Adrenal gland (tissue), 9 donors: ENCODE measurements at regions not wholly inside any gene's neighbourhood (a gene's known extent, or its start where the extent isn't known, plus 50 kb on each side); places are given as distances from the start of the nearest gene placed in this dataset.

Source experiments
- DNase-seq, 7 donors: peaks; one replicate each; pipeline ENCODE4 v3.0.0-alpha.2; 2019 to 2020
- H3K27ac ChIP-seq, 5 donors: fragments of 200-600 bp; sonication (generic) in 4 of 5; 1 replicate in 3 of 5; 2 replicates in 2 of 5; pipeline versions ENCODE4 v1.5.1 to v1.8.0; 2016 to 2020; ENCODE audit warnings: mild to moderate bottlenecking in 1 of 5
- H3K27me3 ChIP-seq: fragments of 200-600 bp; 2 replicates; pipeline ENCODE4 v1.8.0; 2021
- H3K36me3 ChIP-seq, 2 donors: fragments of 200-600 bp; replicated peaks in 1 of 2; 1 replicate in 1 of 2; 2 replicates in 1 of 2; pipeline versions ENCODE4 v1.5.1 to v1.8.0; 2018 to 2022
- H3K4me1 ChIP-seq, 2 donors: fragments of 200-600 bp; replicated peaks in 1 of 2; 1 replicate in 1 of 2; 2 replicates in 1 of 2; pipeline versions ENCODE4 v1.5.1 to v1.8.0; 2018 to 2021
- H3K4me3 ChIP-seq, 4 donors: fragments of 200-600 bp; sonication (generic) in 3 of 4; one replicate each; pipeline ENCODE4 v1.5.1; 2016 to 2018
- H3K9me3 ChIP-seq, 3 donors: fragments of 200-600 bp; sonication (generic) in 1 of 3; replicated peaks in 1 of 3; 1 replicate in 2 of 3; 2 replicates in 1 of 3; pipeline versions ENCODE4 v1.5.1 to v1.8.0; 2016 to 2021
- CTCF ChIP-seq, 6 experiments: fragments of 450-650 bp in 4 of 6; fragments of 200-600 bp in 2 of 6; sonication (generic) in 1 of 6; IDR thresholded peaks; 1 replicate in 5 of 6; 2 replicates in 1 of 6; pipeline versions ENCODE4 v1.5.1 to v1.8.0; 2016 to 2021; ENCODE audit warnings: antibody characterized with exemption in 6 of 6, mild to moderate bottlenecking in 2 of 6, moderate library complexity in 1 of 6
- POLR2A ChIP-seq, 2 donors: fragments of 450-650 bp; IDR thresholded peaks; one replicate each; pipeline ENCODE4 v1.6.1; 2017; ENCODE audit warnings: antibody characterized with exemption in 2 of 2, mild to moderate bottlenecking in 2 of 2, moderate library complexity in 1 of 2
- WGBS, 4 donors: extraction: QIAGEN DNeasy Blood & Tissue Kit in 2 of 4; methylation state at CpG; one replicate each; pipeline versions ENCODE4 v1.1.5 to v1.1.7; 2013 to 2017; 5-methylcytosine and 5-hydroxymethylcytosine counted together
- intact Hi-C, 2 donors: fragments of 100-400 bp; cut with DNase I; formaldehyde crosslinking; loops; one replicate each; pipeline versions ENCODE4 v1.14.1 to v1.15.0; 2022 to 2023
- donor health status: healthy with polysubstance abuse.
- donor health status: Bipolar disorder and iron deficiency.
- donor health status: DM: yes; HTN: yes; CAD: no.
- donor health status: DM: no; HTN: no; CAD: no.
- donor health status: DM: no; HTN: no; CAD: no.

GRCh38 chr14:101074196-101075024 lies 170.9 kb upstream of the RTL1 start:
- WGBS, 4 donors: 73 to 82% (median 77%) methylated on average over 9 to 13 of the region's 13 CpGs
- peak overlapping the region in 1 of 5 donors; percentile 80 for H3K27ac ChIP-seq
- intact Hi-C loops: no loop called here
- TF ChIP-seq POLR2A (IDR thresholded peaks at IDR 0.05) (no peak), CTCF (IDR thresholded peaks at IDR 0.05) (no peak)
- peaks cover 5 to 8% of the 10 kb centered on the region in 2 donors for H3K4me1 ChIP-seq
- H3K36me3 ChIP-seq: peaks cover 0 to 15% of the 10 kb centered on the region in 2 donors
- peak in 3 of 7 donors; percentile 35 to 58 (median 51) for DNase-seq
- peaks cover 11% of the 10 kb centered on the region for H3K27me3 ChIP-seq
- H3K9me3 ChIP-seq: no peaks in the 10 kb centered on the region
- H3K4me3 ChIP-seq: no peak overlapping the region

- Histone ChIP-seq H3K4me3 (no peak overlapping the region), H3K36me3 (peaks cover 0 to 10% of the 10 kb centered on the region in 2 donors), H3K9me3 (no peaks in the 10 kb centered on the region), H3K4me1 (peaks cover 5 to 8% of the 10 kb centered on the region in 2 donors), H3K27me3 (peaks cover 11% of the 10 kb centered on the region), H3K27ac (peak overlapping the region in 1 of 5 donors; percentile 80)
- WGBS, 4 donors: 59 to 76% (median 66%) methylated on average over 9 of the region's 9 CpGs
- TF ChIP-seq CTCF (IDR thresholded peaks at IDR 0.05): no peak
- no peak for TF ChIP-seq POLR2A (IDR thresholded peaks at IDR 0.05)
- intact Hi-C loops: no loop called here
- DNase-seq: peak in 2 of 7 donors; percentile 19 to 59
These were observed 171.7 kb upstream of the RTL1 start for GRCh38 chr14:101075025-101075800.

GRCh38 chr14:101075801-101076413 lies 172.4 kb upstream of the RTL1 start:
- intact Hi-C loops: no loop called here
- peaks cover 11% of the 10 kb centered on the region for H3K27me3 ChIP-seq
- peaks cover 5 to 8% of the 10 kb centered on the region in 2 donors for H3K4me1 ChIP-seq
- H3K27ac ChIP-seq: no peak overlapping the region
- TF ChIP-seq POLR2A (IDR thresholded peaks at IDR 0.05) (no peak), CTCF (IDR thresholded peaks at IDR 0.05) (no peak)
- H3K36me3 ChIP-seq: peaks cover 0 to 3% of the 10 kb centered on the region in 2 donors
- H3K4me3 ChIP-seq: no peak overlapping the region
- no peaks in the 10 kb centered on the region for H3K9me3 ChIP-seq
- 61 to 79% (median 66%) methylated on average over 11 to 15 of the region's 15 CpGs for WGBS, 4 donors
- DNase-seq: peak in 2 of 7 donors; percentile 18 to 48
